ENCODE measurements at regions not wholly inside any gene's neighbourhood (a gene's known extent, or its start where the extent isn't known, plus 50 kb on each side); places are given as distances from the start of the nearest gene placed in this dataset.

DNA sequence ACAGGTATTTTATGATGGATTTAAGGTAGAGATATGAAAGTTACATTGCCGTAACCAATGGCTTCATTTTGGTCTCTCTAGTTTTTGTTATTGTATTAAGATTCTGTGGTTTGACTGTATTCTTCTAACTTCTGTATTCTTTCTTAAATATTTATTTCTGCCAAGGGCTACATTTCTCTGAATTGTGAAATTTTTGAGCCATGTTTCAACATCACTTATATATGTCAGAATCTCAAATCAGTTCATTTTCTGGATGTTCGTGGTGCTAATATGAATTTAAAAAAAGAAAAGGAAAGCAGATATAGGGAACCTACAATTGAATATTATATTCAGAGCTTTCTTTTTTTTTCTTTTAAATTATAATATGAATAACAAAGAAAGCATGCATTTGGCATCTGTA lies 142.7 kb downstream of the ANXA1 start:
- Histone ChIP-seq H3K36me3 (replicated peaks in 1 of 2; ENCODE audit: control insufficient read depth in 1 of 2, insufficient read depth in 2 of 2, low read length in 2 of 2) (no peaks in the 10 kb centered on the region), H3K4me2 (replicated peaks; ENCODE audit: extremely low read depth, low read length, poor library complexity, severe bottlenecking) (peak overlapping the region; percentile 9), H2AFZ (ENCODE audit: insufficient read depth, low read depth, low read length, poor library complexity, severe bottlenecking) (no peak overlapping the region), H3K27ac (ENCODE audit: low read depth in 1 of 2, low read length in 2 of 2) (no peak overlapping the region), H3K27me3 (ENCODE audit: control insufficient read depth in 2 of 2, insufficient read depth in 2 of 2, low read length in 2 of 2) (no peaks in the 10 kb centered on the region), H3K4me3 (replicated peaks in 1 of 3; ENCODE audit: low read depth in 2 of 3, low read length in 3 of 3) (no peak overlapping the region), H4K20me1 (ENCODE audit: insufficient read depth, low read length) (no peaks in the 10 kb centered on the region), H3K9ac (ENCODE audit: insufficient read depth, low read length, poor library complexity, severe bottlenecking) (no peak overlapping the region), H3K79me2 (ENCODE audit: insufficient read depth, low read length) (no peaks in the 10 kb centered on the region), H3K4me1 (ENCODE audit: control insufficient read depth in 1 of 2, insufficient read depth in 2 of 2, low read length in 2 of 2) (peaks cover 0 to 4% of the 10 kb centered on the region in 2 donors), H3K9me3 (replicated peaks in 1 of 2; ENCODE audit: control insufficient read depth in 1 of 2, insufficient read depth in 1 of 2, low read length in 2 of 2) (peaks cover 0 to 7% of the 10 kb centered on the region in 2 donors)
- TF ChIP-seq, protein P1, sequence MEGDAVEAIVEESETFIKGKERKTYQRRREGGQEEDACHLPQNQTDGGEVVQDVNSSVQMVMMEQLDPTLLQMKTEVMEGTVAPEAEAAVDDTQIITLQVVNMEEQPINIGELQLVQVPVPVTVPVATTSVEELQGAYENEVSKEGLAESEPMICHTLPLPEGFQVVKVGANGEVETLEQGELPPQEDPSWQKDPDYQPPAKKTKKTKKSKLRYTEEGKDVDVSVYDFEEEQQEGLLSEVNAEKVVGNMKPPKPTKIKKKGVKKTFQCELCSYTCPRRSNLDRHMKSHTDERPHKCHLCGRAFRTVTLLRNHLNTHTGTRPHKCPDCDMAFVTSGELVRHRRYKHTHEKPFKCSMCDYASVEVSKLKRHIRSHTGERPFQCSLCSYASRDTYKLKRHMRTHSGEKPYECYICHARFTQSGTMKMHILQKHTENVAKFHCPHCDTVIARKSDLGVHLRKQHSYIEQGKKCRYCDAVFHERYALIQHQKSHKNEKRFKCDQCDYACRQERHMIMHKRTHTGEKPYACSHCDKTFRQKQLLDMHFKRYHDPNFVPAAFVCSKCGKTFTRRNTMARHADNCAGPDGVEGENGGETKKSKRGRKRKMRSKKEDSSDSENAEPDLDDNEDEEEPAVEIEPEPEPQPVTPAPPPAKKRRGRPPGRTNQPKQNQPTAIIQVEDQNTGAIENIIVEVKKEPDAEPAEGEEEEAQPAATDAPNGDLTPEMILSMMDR (IDR thresholded peaks at IDR 0.05) = no peak
- intact Hi-C loops (cut with micrococcal nuclease) = no loop called here
- no CpG with 5 or more reads among the region's 2 CpGs for WGBS (ENCODE audit: insufficient coverage)
- H3K36me3 Mint-ChIP-seq = no peaks in the 10 kb centered on the region
- peaks cover 6 to 13% (median 10%) of the 10 kb centered on the region in 7 donors for H3K9me3 Mint-ChIP-seq
- peak overlapping the region in 4 of 7 donors; percentile 47 to 71 (median 66) for H3K27ac Mint-ChIP-seq
- peak overlapping the region in 1 of 2 donors; percentile 49 for H3K4me3 Mint-ChIP-seq
- peaks cover 6% of the 10 kb centered on the region for H3K4me1 Mint-ChIP-seq
- H3K27me3 Mint-ChIP-seq (ENCODE audit: low read depth in 3 of 3) = peaks cover 1 to 5% (median 3%) of the 10 kb centered on the region in 3 donors
- peak in 2 of 3 donors; percentile 23 to 31 for DNase-seq

GRCh38 chr9:73325983-73326382 lies 174.3 kb downstream of the ANXA1 start:
- Histone ChIP-seq H3K4me2 (replicated peaks; ENCODE audit: extremely low read depth, low read length, poor library complexity, severe bottlenecking) (no peak overlapping the region), H2AFZ (ENCODE audit: insufficient read depth, low read depth, low read length, poor library complexity, severe bottlenecking) (no peak overlapping the region), H3K27ac (ENCODE audit: low read depth in 1 of 2, low read length in 2 of 2) (no peak overlapping the region), H3K9ac (ENCODE audit: insufficient read depth, low read length, poor library complexity, severe bottlenecking) (no peak overlapping the region), H3K4me3 (replicated peaks in 1 of 3; ENCODE audit: low read depth in 2 of 3, low read length in 3 of 3) (no peak overlapping the region), H3K9me3 (replicated peaks in 1 of 2; ENCODE audit: control insufficient read depth in 1 of 2, insufficient read depth in 1 of 2, low read length in 2 of 2) (no peaks in the 10 kb centered on the region), H3K79me2 (ENCODE audit: insufficient read depth, low read length) (no peaks in the 10 kb centered on the region), H3K36me3 (replicated peaks in 1 of 2; ENCODE audit: control insufficient read depth in 1 of 2, insufficient read depth in 2 of 2, low read length in 2 of 2) (no peaks in the 10 kb centered on the region), H4K20me1 (ENCODE audit: insufficient read depth, low read length) (no peaks in the 10 kb centered on the region), H3K4me1 (ENCODE audit: control insufficient read depth in 1 of 2, insufficient read depth in 2 of 2, low read length in 2 of 2) (no peaks in the 10 kb centered on the region), H3K27me3 (ENCODE audit: control insufficient read depth in 2 of 2, insufficient read depth in 2 of 2, low read length in 2 of 2) (no peaks in the 10 kb centered on the region)
- Mint-ChIP-seq H3K4me3 (no peak overlapping the region), H3K36me3 (no peaks in the 10 kb centered on the region), H3K27me3 (ENCODE audit: low read depth in 3 of 3) (peaks cover 0 to 1% (median 0%) of the 10 kb centered on the region in 3 donors), H3K9me3 (peaks cover 0 to 2% (median 0%) of the 10 kb centered on the region in 7 donors), H3K27ac (no peak overlapping the region), H3K4me1 (no peaks in the 10 kb centered on the region)
- TF ChIP-seq, protein P1 (IDR thresholded peaks at IDR 0.05) = no peak
- DNase-seq = no peak
- intact Hi-C loops (cut with micrococcal nuclease) = no loop called here

Measured in CD14-positive monocyte (primary cell).